CD14-positive monocyte (primary cell): ENCODE measurements at regions not wholly inside any gene's neighbourhood (a gene's known extent, or its start where the extent isn't known, plus 50 kb on each side); places are given as distances from the start of the nearest gene placed in this dataset.

Source experiments
- DNase-seq, 3 donors: peaks; one replicate each; pipeline ENCODE4 v3.0.0-alpha.2; 2011 to 2022
- H2AFZ ChIP-seq: 2 replicates; pipeline ENCODE4 v1.6.0; 2012; ENCODE audit warnings: mild to moderate bottlenecking, low read depth, low read length, inconsistent platforms; ENCODE audit not compliant: insufficient read depth, poor library complexity, severe bottlenecking
- H3K27ac ChIP-seq, 2 donors: 1 replicate in 1 of 2; 2 replicates in 1 of 2; pipeline ENCODE4 v1.5.1; 2012 to 2013; ENCODE audit warnings: low read length in 2 of 2, control low read depth in 1 of 2, inconsistent platforms in 1 of 2, low read depth in 1 of 2, mild to moderate bottlenecking in 1 of 2
- H3K27me3 ChIP-seq, 2 donors: one replicate each; pipeline versions ENCODE4 v1.6.0 to v1.6.1; 2011 to 2013; ENCODE audit warnings: low read length in 2 of 2; ENCODE audit not compliant: control insufficient read depth in 2 of 2, insufficient read depth in 2 of 2
- H3K36me3 ChIP-seq, 2 donors: replicated peaks in 1 of 2; 1 replicate in 1 of 2; 2 replicates in 1 of 2; pipeline versions ENCODE4 v1.5.1 to v1.6.1; 2012 to 2013; ENCODE audit warnings: low read length in 2 of 2, control low read depth in 1 of 2, inconsistent platforms in 1 of 2, mild to moderate bottlenecking in 1 of 2; ENCODE audit not compliant: insufficient read depth in 2 of 2, control insufficient read depth in 1 of 2
- H3K4me1 ChIP-seq, 2 donors: 1 replicate in 1 of 2; 2 replicates in 1 of 2; pipeline versions ENCODE4 v1.5.1 to v1.6.1; 2012 to 2013; ENCODE audit warnings: low read length in 2 of 2, control low read depth in 1 of 2, inconsistent platforms in 1 of 2, mild to moderate bottlenecking in 1 of 2, moderate library complexity in 1 of 2; ENCODE audit not compliant: insufficient read depth in 2 of 2, control insufficient read depth in 1 of 2
- H3K4me2 ChIP-seq: replicated peaks from 2 replicates; pipeline ENCODE3; 2012; ENCODE audit warnings: low read length, moderate library complexity, mild to moderate bottlenecking; ENCODE audit not compliant: poor library complexity, severe bottlenecking; ENCODE audit errors: extremely low read depth
- H3K4me3 ChIP-seq, 3 experiments: fragments of 200-600 bp in 1 of 3; sonication (generic) in 1 of 3; replicated peaks in 1 of 3; 1 replicate in 2 of 3; 2 replicates in 1 of 3; pipeline ENCODE4 v1.5.1; 2011 to 2013; ENCODE audit warnings: low read length in 3 of 3, mild to moderate bottlenecking in 3 of 3, control low read depth in 2 of 3, low read depth in 2 of 3, inconsistent platforms in 1 of 3, moderate library complexity in 1 of 3
- H3K79me2 ChIP-seq: 2 replicates; pipeline ENCODE4 v1.6.0; 2012; ENCODE audit warnings: mild to moderate bottlenecking, control low read depth, inconsistent platforms, low read length, moderate library complexity; ENCODE audit not compliant: insufficient read depth
- H3K9ac ChIP-seq: 2 replicates; pipeline ENCODE4 v1.6.0; 2017; ENCODE audit warnings: low read length, mild to moderate bottlenecking; ENCODE audit not compliant: insufficient read depth, poor library complexity, severe bottlenecking
- H3K9me3 ChIP-seq, 2 donors: replicated peaks in 1 of 2; 1 replicate in 1 of 2; 2 replicates in 1 of 2; pipeline versions ENCODE4 v1.5.1 to v1.6.1; 2012 to 2013; ENCODE audit warnings: low read length in 2 of 2, control low read depth in 1 of 2; ENCODE audit not compliant: control insufficient read depth in 1 of 2, insufficient read depth in 1 of 2
- H4K20me1 ChIP-seq: 2 replicates; pipeline ENCODE4 v1.6.0; 2012; ENCODE audit warnings: mild to moderate bottlenecking, low read length, control low read depth, moderate library complexity; ENCODE audit not compliant: insufficient read depth
- H3K27ac Mint-ChIP-seq, 7 donors: one replicate each; pipeline ENCODE4 v1.8.0; 2020; ENCODE audit warnings: mild to moderate bottlenecking in 7 of 7, mixed read lengths in 7 of 7, moderate library complexity in 6 of 7, inconsistent platforms in 2 of 7
- H3K27me3 Mint-ChIP-seq, 3 donors: one replicate each; pipeline ENCODE4 v1.8.0; 2021 to 2022; ENCODE audit warnings: low read depth in 3 of 3, mild to moderate bottlenecking in 3 of 3, mixed read lengths in 3 of 3, moderate library complexity in 3 of 3, inconsistent platforms in 1 of 3
- H3K36me3 Mint-ChIP-seq, 2 donors: one replicate each; pipeline ENCODE4 v1.8.0; 2020; ENCODE audit warnings: mixed read lengths in 2 of 2, inconsistent platforms in 1 of 2, mild to moderate bottlenecking in 1 of 2
- H3K4me1 Mint-ChIP-seq: one replicate; pipeline ENCODE4 v1.8.0; 2020; ENCODE audit warnings: mild to moderate bottlenecking, mixed read lengths
- H3K4me3 Mint-ChIP-seq, 2 donors: one replicate each; pipeline ENCODE4 v1.8.0; 2020; ENCODE audit warnings: mild to moderate bottlenecking in 2 of 2, mixed read lengths in 2 of 2, moderate library complexity in 1 of 2
- H3K9me3 Mint-ChIP-seq, 7 donors: one replicate each; pipeline ENCODE4 v1.8.0; 2020 to 2022; ENCODE audit warnings: mixed read lengths in 7 of 7, mild to moderate bottlenecking in 6 of 7, moderate library complexity in 6 of 7, inconsistent platforms in 2 of 7
- CTCF ChIP-seq: fragments of 200-600 bp; IDR thresholded peaks from one replicate; pipeline ENCODE4 v1.8.0; 2022; ENCODE audit warnings: antibody characterized with exemption, mild to moderate bottlenecking
- WGBS: methylation state at CpG from one replicate; pipeline ENCODE4 v1.1.5; 2013; ENCODE audit warnings: missing lambda C conversion rate; ENCODE audit not compliant: insufficient coverage; 5-methylcytosine and 5-hydroxymethylcytosine counted together
- intact Hi-C, 2 donors: fragments of 100-400 bp; cut with micrococcal nuclease; formaldehyde crosslinking; loops; one replicate each; pipeline versions ENCODE4 v1.15.0 to v1.15.1; 2023

DNA sequence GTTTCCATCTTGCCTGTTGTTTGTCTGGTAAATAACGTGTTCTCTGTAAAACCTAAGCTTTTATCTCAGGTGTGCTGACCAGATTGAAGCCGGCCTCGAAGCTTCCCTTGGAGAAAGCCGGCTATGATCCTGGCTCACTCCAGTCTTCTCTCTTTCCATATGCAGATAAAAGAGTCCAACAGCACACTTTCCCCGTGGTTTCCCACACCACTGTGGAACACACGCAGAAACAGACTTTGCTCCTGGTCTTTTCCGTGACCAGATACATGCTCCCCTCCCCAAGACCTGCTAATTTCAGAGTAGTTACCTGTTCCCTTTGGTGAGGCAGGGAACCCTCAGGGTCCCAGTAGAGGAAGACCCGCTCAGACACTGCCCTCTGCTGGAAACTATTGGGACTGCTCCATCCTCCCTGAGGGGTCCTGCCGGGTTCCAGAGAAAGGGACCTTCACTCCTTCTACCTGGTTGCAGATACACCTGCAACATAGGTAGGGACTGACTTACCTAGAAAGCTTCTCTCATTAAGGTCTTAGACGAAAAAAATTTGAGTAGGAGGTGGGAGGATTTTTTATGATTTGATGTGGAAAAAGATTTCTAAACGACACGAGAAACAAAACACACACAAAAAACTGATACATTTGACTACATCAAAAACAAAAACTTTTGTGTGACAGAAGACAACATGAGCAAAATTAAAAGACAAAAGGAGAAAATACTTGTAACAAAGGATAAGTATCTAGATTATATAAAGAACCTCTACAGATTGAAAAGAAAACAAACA lies 415.4 kb upstream of the CCDC196 start:
- WGBS, result 75% methylated on average over 7 of the region's 12 CpGs
- Histone ChIP-seq H3K4me1 (no peaks in the 10 kb centered on the region), H3K27me3 (no peaks in the 10 kb centered on the region), H2AFZ (no peak overlapping the region), H3K4me2 (no peak overlapping the region), H3K79me2 (no peaks in the 10 kb centered on the region), H3K4me3 (no peak overlapping the region), H3K27ac (no peak overlapping the region), H3K36me3 (no peaks in the 10 kb centered on the region), H3K9ac (no peak overlapping the region), H3K9me3 (no peaks in the 10 kb centered on the region), H4K20me1 (no peaks in the 10 kb centered on the region)
- Mint-ChIP-seq H3K4me1 (no peaks in the 10 kb centered on the region), H3K4me3 (no peak overlapping the region), H3K27me3 (no peaks in the 10 kb centered on the region), H3K9me3 (no peaks in the 10 kb centered on the region), H3K36me3 (no peaks in the 10 kb centered on the region), H3K27ac (no peak overlapping the region)
- peak in 2 of 3 donors; percentile 2 to 6 for DNase-seq
- intact Hi-C loops, result loop anchor here (5.0 to 10.0 kb wide), 2 partner anchors 906 to 908 kb away; no protein-coding TSS in a partner anchor
- peak; percentile 90 for TF ChIP-seq CTCF

DNA sequence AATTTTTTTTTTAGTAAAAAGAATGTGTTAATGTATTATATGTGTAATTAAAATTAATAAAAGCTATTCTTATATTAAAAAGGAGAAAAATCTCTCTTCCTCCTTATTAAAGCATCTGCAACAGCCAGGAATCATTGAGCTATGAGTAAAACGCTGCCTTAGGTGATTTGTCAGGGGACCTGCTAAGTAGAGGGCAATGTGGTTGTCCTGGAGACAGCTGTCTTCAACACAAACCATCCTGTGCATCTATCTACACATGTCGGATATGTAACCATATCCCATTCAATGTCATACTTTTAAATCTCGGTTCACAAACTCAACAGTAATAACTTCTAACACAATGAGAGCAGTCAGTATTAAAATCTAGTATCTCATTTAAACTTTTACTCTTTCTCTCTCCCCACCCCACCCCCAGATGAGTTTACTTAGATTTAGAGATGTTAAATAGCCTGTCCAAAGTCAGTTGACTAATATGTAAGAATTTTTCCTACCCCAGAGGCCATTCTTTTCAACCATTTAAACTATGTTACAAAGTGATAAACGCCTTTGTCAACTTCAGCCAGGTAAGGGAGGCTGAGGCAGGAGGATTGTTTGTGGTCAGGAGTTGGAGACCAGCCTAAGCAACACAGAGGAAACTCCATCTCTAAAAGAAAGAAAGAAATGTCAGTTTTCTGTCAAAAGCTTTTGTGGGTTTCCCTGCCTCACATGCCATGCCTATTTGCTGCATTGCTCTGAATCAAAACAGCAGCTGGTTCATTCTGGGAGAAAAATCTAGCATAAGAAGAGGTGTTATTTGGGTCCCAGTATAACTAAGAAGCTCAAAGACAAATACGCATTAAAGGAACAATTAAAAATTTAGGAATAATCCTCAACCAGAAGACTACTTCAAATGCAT lies 413.7 kb upstream of the CCDC196 start:
- Histone ChIP-seq H4K20me1 (no peaks in the 10 kb centered on the region), H3K27ac (no peak overlapping the region), H3K4me2 (no peak overlapping the region), H3K4me1 (no peaks in the 10 kb centered on the region), H3K27me3 (no peaks in the 10 kb centered on the region), H3K9me3 (no peaks in the 10 kb centered on the region), H3K4me3 (no peak overlapping the region), H2AFZ (no peak overlapping the region), H3K9ac (no peak overlapping the region), H3K36me3 (no peaks in the 10 kb centered on the region), H3K79me2 (no peaks in the 10 kb centered on the region)
- TF ChIP-seq CTCF, result no peak
- DNase-seq, result no peak
- intact Hi-C loops, result loop anchor here (5.0 to 10.0 kb wide), 2 partner anchors 908 to 910 kb away; no protein-coding TSS in a partner anchor
- Mint-ChIP-seq H3K36me3 (no peaks in the 10 kb centered on the region), H3K27ac (no peak overlapping the region), H3K4me3 (no peak overlapping the region), H3K27me3 (peaks cover 0 to 3% (median 3%) of the 10 kb centered on the region in 3 donors), H3K9me3 (no peaks in the 10 kb centered on the region), H3K4me1 (no peaks in the 10 kb centered on the region)
- 100% methylated on average over 1 of the region's 5 CpGs for WGBS
